Thyroid gland (tissue), 4 donors: ENCODE measurements at regions not wholly inside any gene's neighbourhood (a gene's known extent, or its start where the extent isn't known, plus 50 kb on each side); places are given as distances from the start of the nearest gene placed in this dataset.

ENCODE experiments used
- CTCF ChIP-seq, 6 experiments: fragments of 200-600 bp in 3 of 6; fragments of 450-650 bp in 3 of 6; sonication (generic) in 3 of 6; IDR thresholded peaks; one replicate each; pipeline ENCODE4 v1.5.1; 2016 to 2019; ENCODE audit warnings: antibody characterized with exemption in 6 of 6, mild to moderate bottlenecking in 2 of 6, inconsistent platforms in 1 of 6, moderate library complexity in 1 of 6
- POLR2A ChIP-seq, 2 donors: fragments of 450-650 bp; IDR thresholded peaks; one replicate each; pipeline ENCODE4 v1.6.1; 2017; ENCODE audit warnings: antibody characterized with exemption in 2 of 2, mild to moderate bottlenecking in 2 of 2, moderate library complexity in 1 of 2

GRCh38 chrX:140589657-140590056 is 84.8 kb upstream of the SOX3 start:
- TF ChIP-seq CTCF (IDR thresholded peaks at IDR 0.05), result no peak
- TF ChIP-seq POLR2A (IDR thresholded peaks at IDR 0.05), result no peak
